HUES6 (cell line): ENCODE measurements at regions not wholly inside any gene's neighbourhood (a gene's known extent, or its start where the extent isn't known, plus 50 kb on each side); places are given as distances from the start of the nearest gene placed in this dataset.

Source experiments
- H3K27ac ChIP-seq: 2 replicates; pipeline ENCODE4 v1.7.0; 2013; ENCODE audit warnings: low read depth, mild to moderate bottlenecking, low read length, inconsistent platforms
- H3K27me3 ChIP-seq: 2 replicates; pipeline ENCODE4 v1.6.1; 2013; ENCODE audit warnings: low read length; ENCODE audit not compliant: control insufficient read depth, insufficient read depth
- H3K36me3 ChIP-seq: 2 replicates; pipeline ENCODE4 v1.6.1; 2013; ENCODE audit warnings: low read length; ENCODE audit not compliant: control insufficient read depth, insufficient read depth
- H3K4me1 ChIP-seq: 2 replicates; pipeline ENCODE4 v1.6.1; 2013; ENCODE audit warnings: low read length; ENCODE audit not compliant: control insufficient read depth, insufficient read depth
- H3K4me3 ChIP-seq: 2 replicates; pipeline ENCODE4 v1.5.1; 2013; ENCODE audit warnings: low read depth, low read length
- H3K9ac ChIP-seq: one replicate; pipeline ENCODE4 v1.6.1; 2013; ENCODE audit warnings: mild to moderate bottlenecking, low read length
- H3K9me3 ChIP-seq: 2 replicates; pipeline ENCODE4 v1.6.1; 2013; ENCODE audit warnings: low read depth, low read length; ENCODE audit not compliant: control insufficient read depth, insufficient read depth

DNA sequence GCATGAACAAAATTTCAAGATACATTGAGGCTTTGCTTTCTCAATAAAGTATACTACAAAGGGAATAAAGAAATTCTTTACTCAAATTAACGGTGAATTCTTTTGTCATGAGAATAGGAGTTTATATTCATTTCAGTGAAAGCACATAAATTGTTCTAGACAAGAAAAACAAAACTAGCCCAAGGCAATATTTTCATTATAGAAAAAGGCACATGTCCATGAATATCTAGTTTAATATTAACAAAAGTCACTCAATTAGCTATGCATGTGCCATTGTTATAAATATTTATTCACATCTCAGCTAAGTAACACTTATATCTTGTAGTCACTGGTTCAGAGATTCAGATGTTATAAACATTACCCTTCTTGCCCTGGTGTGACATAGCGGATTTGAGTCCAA lies 369.3 kb downstream of the GPATCH2 start:
- Histone ChIP-seq H3K27ac (no peak overlapping the region), H3K4me1 (no peaks in the 10 kb centered on the region), H3K27me3 (no peaks in the 10 kb centered on the region), H3K4me3 (no peak overlapping the region), H3K9me3 (no peaks in the 10 kb centered on the region), H3K36me3 (no peaks in the 10 kb centered on the region), H3K9ac (no peak overlapping the region)

DNA sequence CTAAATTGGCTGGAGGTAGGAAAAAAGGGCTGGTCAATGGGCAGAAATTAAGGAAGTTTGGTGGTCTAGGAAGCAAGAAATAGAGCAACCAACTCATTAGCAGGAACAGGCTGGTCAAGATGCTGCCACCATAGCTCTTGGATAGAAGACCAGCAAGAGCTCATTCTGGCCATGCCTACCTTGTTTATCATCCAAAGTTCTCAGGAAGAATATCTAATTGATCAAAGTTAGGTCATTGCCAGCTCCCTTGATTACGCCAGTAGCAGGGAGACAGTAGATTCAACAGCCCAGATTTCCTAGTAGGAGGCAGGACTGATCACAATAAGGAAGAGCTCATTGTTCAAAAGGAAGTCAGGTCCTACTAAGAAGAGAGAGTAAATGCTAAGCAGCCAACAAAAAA lies 370.2 kb downstream of the GPATCH2 start:
- Histone ChIP-seq H3K27me3 (no peaks in the 10 kb centered on the region), H3K9ac (no peak overlapping the region), H3K36me3 (no peaks in the 10 kb centered on the region), H3K4me3 (no peak overlapping the region), H3K4me1 (no peaks in the 10 kb centered on the region), H3K9me3 (no peaks in the 10 kb centered on the region), H3K27ac (no peak overlapping the region)

DNA sequence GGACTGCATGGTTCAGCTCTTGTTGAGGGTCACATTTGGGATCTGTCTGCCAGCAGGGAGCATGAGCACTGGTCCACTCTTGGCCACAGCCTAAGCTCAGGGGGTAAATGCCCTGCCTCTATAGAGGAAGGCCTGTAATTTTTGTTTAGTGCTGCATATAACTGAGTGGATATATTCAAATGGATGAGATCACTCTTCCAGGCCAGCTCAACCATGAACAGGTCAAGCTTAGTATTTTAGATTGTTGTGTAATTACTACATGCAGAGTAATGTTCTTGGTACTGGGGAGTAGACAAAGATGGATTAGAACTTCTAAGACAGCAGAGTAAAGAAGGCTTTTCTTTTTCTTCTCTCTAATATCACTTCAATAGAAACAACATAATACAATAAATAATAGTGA lies 376.9 kb downstream of the GPATCH2 start:
- Histone ChIP-seq H3K9ac (no peak overlapping the region), H3K27me3 (no peaks in the 10 kb centered on the region), H3K4me3 (no peak overlapping the region), H3K36me3 (no peaks in the 10 kb centered on the region), H3K4me1 (no peaks in the 10 kb centered on the region), H3K9me3 (no peaks in the 10 kb centered on the region), H3K27ac (no peak overlapping the region)

DNA sequence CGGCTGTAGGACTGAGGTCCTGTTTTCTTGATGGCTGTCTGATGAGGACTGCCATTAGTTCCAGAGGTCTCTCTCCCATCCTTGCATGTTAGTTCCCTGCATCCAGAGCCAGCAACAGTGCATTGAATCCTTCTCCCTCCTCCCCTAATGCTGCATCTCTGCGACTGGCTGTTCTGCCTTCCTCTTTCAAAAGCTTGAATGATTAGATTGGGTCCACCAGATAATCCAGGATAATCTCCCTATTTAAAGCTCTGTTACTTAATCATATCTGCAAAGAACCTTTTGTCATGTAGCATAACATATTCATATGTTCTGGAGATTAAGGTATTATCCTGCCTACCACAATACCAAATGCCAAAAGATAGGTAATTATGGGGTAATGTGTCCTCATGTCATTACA lies 377.5 kb downstream of the GPATCH2 start:
- H3K36me3 ChIP-seq = no peaks in the 10 kb centered on the region
- H3K27ac ChIP-seq = no peak overlapping the region
- no peaks in the 10 kb centered on the region for H3K9me3 ChIP-seq

DNA sequence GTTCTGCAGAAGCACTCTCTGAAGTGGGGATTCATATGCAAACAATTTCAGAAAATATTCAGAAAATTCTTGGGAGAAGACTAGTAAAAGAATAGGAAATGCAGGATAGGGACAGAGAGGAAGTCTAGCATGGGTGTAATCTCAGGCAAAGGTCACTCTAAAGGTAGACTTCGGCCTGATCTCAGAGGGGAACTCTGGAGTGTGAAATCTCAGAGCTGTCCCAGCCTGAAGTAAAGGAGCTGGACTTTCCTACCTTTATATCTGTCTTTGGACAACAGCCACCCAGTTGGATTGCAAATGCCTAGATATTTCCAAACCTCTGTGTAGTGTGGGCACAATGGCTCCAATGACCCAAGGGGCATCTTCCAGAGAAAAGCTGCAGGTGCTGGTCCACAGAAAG lies 379.8 kb downstream of the GPATCH2 start:
- Histone ChIP-seq H3K36me3 (no peaks in the 10 kb centered on the region), H3K4me3 (no peak overlapping the region), H3K9me3 (no peaks in the 10 kb centered on the region), H3K4me1 (no peaks in the 10 kb centered on the region), H3K27me3 (no peaks in the 10 kb centered on the region), H3K9ac (no peak overlapping the region), H3K27ac (no peak overlapping the region)

More for the DNA sequence above, 377.5 kb downstream of the GPATCH2 start:
- H3K4me1 ChIP-seq = no peaks in the 10 kb centered on the region
- H3K4me3 ChIP-seq = no peak overlapping the region
- no peaks in the 10 kb centered on the region for H3K27me3 ChIP-seq
- H3K9ac ChIP-seq = no peak overlapping the region

DNA sequence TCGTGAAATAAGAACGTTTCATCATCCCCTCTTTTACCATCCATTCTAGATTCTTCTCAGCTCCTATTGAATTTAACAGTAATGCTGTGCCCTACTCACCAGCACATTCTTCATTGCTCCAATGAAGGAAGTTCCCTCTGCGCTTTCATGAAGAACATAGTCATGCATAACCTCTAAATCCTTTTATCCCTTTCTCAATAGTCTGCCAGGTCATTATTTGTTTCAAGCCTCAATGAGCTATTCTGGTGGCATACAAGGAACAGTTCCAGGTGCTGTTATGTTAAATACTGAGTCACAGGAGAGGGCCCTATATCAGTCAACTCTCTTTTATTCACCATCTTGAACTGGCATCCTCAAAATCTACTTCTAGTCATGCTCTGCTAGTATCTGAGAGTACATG lies 381.0 kb downstream of the GPATCH2 start:
- Histone ChIP-seq H3K36me3 (no peaks in the 10 kb centered on the region), H3K4me3 (no peak overlapping the region), H3K9me3 (no peaks in the 10 kb centered on the region), H3K4me1 (no peaks in the 10 kb centered on the region), H3K27ac (no peak overlapping the region), H3K9ac (no peak overlapping the region), H3K27me3 (no peaks in the 10 kb centered on the region)

DNA sequence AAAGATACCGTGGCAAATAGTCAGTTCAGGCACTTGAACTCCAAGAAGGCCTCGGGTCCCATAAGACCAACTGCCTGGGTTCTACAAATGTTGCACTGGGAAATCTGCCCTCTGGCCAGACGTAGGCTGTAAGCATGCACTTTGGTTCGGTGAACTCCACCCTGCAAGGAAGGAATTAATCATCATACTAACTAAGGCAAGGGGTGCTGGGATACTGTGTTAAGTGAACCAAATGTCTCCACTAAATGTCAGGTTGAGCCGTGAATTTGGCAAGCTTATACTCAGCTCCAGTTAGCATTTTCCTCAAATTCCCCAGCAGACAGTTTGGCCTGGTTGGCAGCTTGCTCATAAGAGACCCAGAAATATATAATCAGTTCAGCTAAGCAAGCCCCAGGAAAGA lies 385.9 kb downstream of the GPATCH2 start:
- Histone ChIP-seq H3K4me3 (no peak overlapping the region), H3K4me1 (no peaks in the 10 kb centered on the region), H3K36me3 (no peaks in the 10 kb centered on the region), H3K9me3 (no peaks in the 10 kb centered on the region), H3K27me3 (no peaks in the 10 kb centered on the region), H3K27ac (no peak overlapping the region), H3K9ac (no peak overlapping the region)

DNA sequence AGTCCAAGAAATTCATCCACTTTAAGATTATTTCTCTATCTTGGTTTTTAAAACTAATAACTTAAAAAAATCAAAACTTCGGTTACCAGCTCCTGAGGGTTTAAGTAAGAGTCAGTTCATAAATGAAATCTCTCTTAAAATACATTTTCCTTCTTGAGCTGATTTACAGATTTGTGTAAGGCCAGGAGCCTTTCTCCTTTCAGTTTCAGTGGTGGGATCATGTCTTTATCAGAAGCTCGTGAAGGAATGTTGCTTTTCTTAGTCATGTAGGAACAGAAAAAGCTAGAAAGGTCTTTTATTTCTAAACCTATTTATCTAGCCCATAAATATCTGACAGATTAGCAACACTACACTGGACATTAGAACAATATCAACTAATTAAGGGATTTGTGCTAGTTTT lies 390.2 kb downstream of the GPATCH2 start:
- no peak overlapping the region for H3K9ac ChIP-seq
- H3K27me3 ChIP-seq = no peaks in the 10 kb centered on the region
- no peaks in the 10 kb centered on the region for H3K4me1 ChIP-seq
- H3K9me3 ChIP-seq = no peaks in the 10 kb centered on the region
- no peak overlapping the region for H3K27ac ChIP-seq
- H3K4me3 ChIP-seq = no peak overlapping the region
- no peaks in the 10 kb centered on the region for H3K36me3 ChIP-seq

DNA sequence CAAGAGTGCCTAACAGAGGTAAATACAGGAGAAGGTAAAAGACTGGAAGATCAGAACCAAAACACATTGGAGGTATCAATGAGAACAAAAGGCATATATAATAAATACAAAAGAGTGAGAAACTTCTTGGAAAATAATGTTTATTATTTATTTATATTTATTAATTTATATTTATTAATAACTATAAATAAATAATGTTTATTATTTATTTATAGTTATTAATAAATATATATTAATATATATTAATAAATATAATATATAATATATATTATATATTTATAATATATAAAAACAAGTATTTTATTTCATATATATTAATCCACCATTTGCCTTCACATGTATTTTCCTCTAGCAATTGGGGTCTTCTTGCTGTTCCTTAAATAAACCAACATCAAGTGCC lies 391.9 kb downstream of the GPATCH2 start:
- Histone ChIP-seq H3K4me3 (no peak overlapping the region), H3K4me1 (no peaks in the 10 kb centered on the region), H3K36me3 (no peaks in the 10 kb centered on the region), H3K9me3 (no peaks in the 10 kb centered on the region), H3K27me3 (no peaks in the 10 kb centered on the region), H3K27ac (no peak overlapping the region), H3K9ac (no peak overlapping the region)

DNA sequence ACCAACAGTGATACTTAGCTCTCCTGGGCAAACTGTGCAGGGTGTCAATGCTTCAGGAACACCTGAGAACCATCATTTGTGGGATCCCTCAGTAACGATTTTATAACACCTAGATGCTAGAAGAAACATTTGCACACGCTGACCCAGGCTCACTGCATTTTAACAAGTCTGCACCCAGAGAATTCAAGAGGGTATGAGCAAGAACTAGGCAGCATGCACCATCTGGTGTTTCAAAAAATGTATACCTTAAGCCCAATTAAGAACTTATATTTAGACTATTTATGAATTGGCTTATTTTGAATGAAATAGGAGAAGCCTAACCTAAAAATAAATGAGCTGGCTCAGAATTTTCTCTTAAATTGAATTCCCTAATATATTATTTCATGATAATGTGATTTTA lies 400.5 kb downstream of the GPATCH2 start:
- Histone ChIP-seq H3K9me3 (no peaks in the 10 kb centered on the region), H3K27ac (no peak overlapping the region), H3K27me3 (no peaks in the 10 kb centered on the region), H3K9ac (no peak overlapping the region), H3K4me1 (no peaks in the 10 kb centered on the region), H3K36me3 (no peaks in the 10 kb centered on the region), H3K4me3 (no peak overlapping the region)

DNA sequence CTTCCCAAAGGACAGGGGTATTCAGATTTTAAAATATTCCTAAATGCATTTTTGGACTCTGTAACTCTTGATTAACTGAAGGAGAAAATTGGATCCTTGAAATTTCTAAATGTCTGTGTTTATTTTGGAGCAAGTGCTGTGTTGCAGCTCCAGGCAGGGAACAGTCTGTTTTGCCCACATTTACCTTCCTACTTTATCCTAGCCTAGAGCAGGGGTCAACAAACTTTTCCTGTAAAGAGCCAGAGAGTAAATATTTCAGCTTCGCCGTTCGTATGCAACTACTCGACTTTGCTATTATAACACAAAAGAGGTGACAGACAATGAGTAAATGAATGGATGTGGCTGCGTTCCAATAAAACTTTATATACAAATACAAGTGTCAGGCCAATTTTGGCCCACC lies 402.2 kb downstream of the GPATCH2 start:
- H3K27ac ChIP-seq = no peak overlapping the region
- no peaks in the 10 kb centered on the region for H3K9me3 ChIP-seq
- H3K4me1 ChIP-seq = no peaks in the 10 kb centered on the region
- no peaks in the 10 kb centered on the region for H3K27me3 ChIP-seq
- H3K4me3 ChIP-seq = no peak overlapping the region
- no peak overlapping the region for H3K9ac ChIP-seq
- H3K36me3 ChIP-seq = no peaks in the 10 kb centered on the region

DNA sequence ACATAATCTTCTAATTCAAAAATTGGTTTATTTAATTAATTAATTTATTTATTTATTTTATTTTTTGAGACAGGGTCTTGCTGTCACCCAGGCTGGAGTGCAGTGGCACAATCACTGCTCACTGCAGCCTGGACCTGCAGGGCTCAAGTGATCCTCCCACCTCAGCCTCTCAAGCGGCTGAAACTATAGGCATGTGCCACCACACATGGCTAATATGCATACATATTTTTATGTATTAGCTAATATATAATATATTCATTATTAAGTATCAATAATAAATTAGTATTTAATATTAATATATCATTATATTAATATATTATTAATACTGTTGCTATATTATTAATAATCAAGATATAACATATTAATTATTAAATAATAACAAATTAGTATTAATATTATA lies 406.7 kb downstream of the GPATCH2 start:
- Histone ChIP-seq H3K27ac (no peak overlapping the region), H3K9me3 (no peaks in the 10 kb centered on the region), H3K9ac (no peak overlapping the region), H3K4me3 (no peak overlapping the region), H3K27me3 (no peaks in the 10 kb centered on the region), H3K4me1 (no peaks in the 10 kb centered on the region), H3K36me3 (no peaks in the 10 kb centered on the region)
